Endothelial cell of umbilical vein (primary cell): ENCODE measurements at regions not wholly inside any gene's neighbourhood (a gene's known extent, or its start where the extent isn't known, plus 50 kb on each side); places are given as distances from the start of the nearest gene placed in this dataset.
A peak's percentile ranks its signal among the peaks of the same experiment; 100 is the strongest.

Experiments used
- BruUV-seq: library from RNA; stranded (reverse); fragments of 400-500 nt; replicated peaks from 2 replicates; lab custom pipeline; 2021; lab: Mats Ljungman, UMichigan
- CTCF ChIA-PET: fragments of 300-600, 350-600 bp; sonication (Branson Sonifier 250); formaldehyde crosslinking; loops from one replicate; lab custom pipeline; 2021; ENCODE audit warnings: antibody characterized with exemption, inconsistent platforms; lab: Charles Lee
- POLR2A ChIA-PET: fragments of 300-600, 350-600 bp; sonication (Branson Sonifier 250); formaldehyde crosslinking; loops from one replicate; lab custom pipeline; 2021; ENCODE audit warnings: antibody characterized with exemption, inconsistent platforms; lab: Charles Lee
- DNase-seq: peaks from one replicate; pipeline ENCODE4 v3.0.0-alpha.2; 2011; ENCODE audit warnings: low read depth, low spot score
- FAIRE-seq: peaks from 2 replicates; lab custom pipeline; 2011; peaks lifted over from hg19 to GRCh38; lab: Jason Lieb, UNC
- H2AFZ ChIP-seq: 2 replicates; pipeline ENCODE4 v1.6.0; 2012; ENCODE audit warnings: low read depth, low read length, control low read depth, inconsistent platforms
- H3K27ac ChIP-seq: 2 replicates; pipeline ENCODE4 v1.5.1; 2011; ENCODE audit warnings: low read depth, mild to moderate bottlenecking, control low read depth, low read length, moderate library complexity; ENCODE audit not compliant: insufficient read depth
- H3K27me3 ChIP-seq, 2 experiments: 2 replicates each; pipeline versions ENCODE4 v1.6.0 to v1.6.1; 2011; ENCODE audit warnings: low read length in 2 of 2, mixed read lengths in 1 of 2; ENCODE audit not compliant: control insufficient read depth in 2 of 2, insufficient read depth in 2 of 2
- H3K36me3 ChIP-seq, 2 experiments: 2 replicates in 1 of 2; 3 replicates in 1 of 2; pipeline ENCODE4 v1.5.1; 2011; ENCODE audit warnings: low read length in 2 of 2, mild to moderate bottlenecking in 1 of 2, moderate library complexity in 1 of 2; ENCODE audit not compliant: control insufficient read depth in 2 of 2, insufficient read depth in 2 of 2; ENCODE audit errors: extremely low read depth in 1 of 2
- H3K4me1 ChIP-seq: 3 replicates; pipeline ENCODE4 v1.5.1; 2011; ENCODE audit warnings: mild to moderate bottlenecking, low read length; ENCODE audit not compliant: control insufficient read depth, insufficient read depth; ENCODE audit errors: extremely low read depth
- H3K4me2 ChIP-seq: 2 replicates; pipeline ENCODE4 v1.6.1; 2011; ENCODE audit warnings: low read length, control low read depth, mixed read lengths; ENCODE audit not compliant: insufficient read depth
- H3K4me3 ChIP-seq, 3 experiments: fragments of 200-600 bp in 1 of 3; sonication (generic), shearing (Covaris generic) in 1 of 3; replicated peaks in 1 of 3; 2 replicates each; pipeline ENCODE4 v1.5.1; 2011 to 2016; ENCODE audit warnings: control low read depth in 3 of 3, low read length in 3 of 3, mild to moderate bottlenecking in 2 of 3, inconsistent platforms in 1 of 3, low read depth in 1 of 3, moderate library complexity in 1 of 3; ENCODE audit not compliant: insufficient read depth in 1 of 3
- H3K79me2 ChIP-seq: 2 replicates; pipeline ENCODE4 v1.6.0; 2012; ENCODE audit warnings: low read length, inconsistent platforms; ENCODE audit not compliant: control insufficient read depth, insufficient read depth
- H3K9ac ChIP-seq: replicated peaks from 2 replicates; pipeline ENCODE3; 2011; ENCODE audit warnings: low read length, control low read depth; ENCODE audit not compliant: insufficient read depth; ENCODE audit errors: extremely low read depth
- H3K9me1 ChIP-seq: replicated peaks from 3 replicates; pipeline ENCODE4 v1.6.0; 2011; ENCODE audit warnings: mild to moderate bottlenecking, low read length; ENCODE audit not compliant: control insufficient read depth, insufficient read depth; ENCODE audit errors: extremely low read depth
- H3K9me3 ChIP-seq: replicated peaks from 2 replicates; pipeline ENCODE4 v1.5.1; 2012; ENCODE audit warnings: low read length, inconsistent platforms; ENCODE audit not compliant: control insufficient read depth, insufficient read depth
- H4K20me1 ChIP-seq: replicated peaks from 2 replicates; pipeline ENCODE3; 2011; ENCODE audit warnings: mild to moderate bottlenecking, low read length; ENCODE audit not compliant: control insufficient read depth, insufficient read depth; ENCODE audit errors: extremely low read depth
- EZH2 ChIP-seq: IDR thresholded peaks from 2 replicates; pipeline ENCODE4 v1.6.1; 2012; ENCODE audit warnings: borderline replicate concordance, low read depth, mild to moderate bottlenecking, moderate library complexity, low read length, inconsistent platforms; ENCODE audit not compliant: severe bottlenecking
- FOS ChIP-seq: IDR thresholded peaks from 2 replicates; pipeline ENCODE4 v1.6.1; 2011; ENCODE audit warnings: mild to moderate bottlenecking, low read length, moderate library complexity, borderline replicate concordance; ENCODE audit not compliant: insufficient read depth
- GATA2 ChIP-seq: IDR thresholded peaks from 2 replicates; pipeline ENCODE4 v1.7.0; 2011; ENCODE audit warnings: low read depth, mild to moderate bottlenecking, moderate library complexity, mixed read lengths, low read length; ENCODE audit not compliant: insufficient read length, insufficient read depth
- JUN ChIP-seq: IDR thresholded peaks from 2 replicates; pipeline ENCODE4 v1.6.1; 2011; ENCODE audit warnings: borderline replicate concordance, low read depth; ENCODE audit not compliant: insufficient read length, insufficient read depth
- MYC ChIP-seq: IDR thresholded peaks from one replicate; pipeline ENCODE4 v1.6.1; 2011; ENCODE audit warnings: mild to moderate bottlenecking, low read depth, low read length
- POLR2A ChIP-seq: IDR thresholded peaks from 2 replicates; pipeline ENCODE4 v1.6.1; 2012; ENCODE audit warnings: low read depth, mild to moderate bottlenecking, control low read depth, low read length
- POLR2AphosphoS5 ChIP-seq: IDR thresholded peaks from 2 replicates; pipeline ENCODE4 v1.6.1; 2012; ENCODE audit warnings: low read depth, mild to moderate bottlenecking, control low read depth, low read length, moderate library complexity; ENCODE audit not compliant: insufficient read depth
- dilution Hi-C: fragments of 300-500 bp; cut with MboI; formaldehyde crosslinking; loops from one replicate; pipeline ENCODE4 v1.15.0; 2019; ENCODE audit warnings: low sequenced_read_pairs; ENCODE audit not compliant: extremely low pct_ligation_motif_present
- intact Hi-C: fragments of 100-400 bp; cut with micrococcal nuclease; formaldehyde crosslinking; loops from one replicate; pipeline ENCODE4 v1.10.0; 2022
- TF ChIP-seq, protein P1 (sequence below), 2 donors: IDR thresholded peaks; 1 replicate in 1 of 2; 2 replicates in 1 of 2; pipeline ENCODE4 v1.5.1; 2011; ENCODE audit warnings: low read length in 2 of 2, mild to moderate bottlenecking in 2 of 2, moderate library complexity in 2 of 2, control low read depth in 1 of 2, inconsistent platforms in 1 of 2, low read depth in 1 of 2; ENCODE audit not compliant: insufficient read depth in 1 of 2; ENCODE audit errors: extremely low read depth in 1 of 2
- TF ChIP-seq, protein P2 (sequence below): IDR thresholded peaks from 2 replicates; pipeline ENCODE4 v1.6.1; 2011; ENCODE audit not compliant: insufficient read depth, insufficient read length

DNA sequence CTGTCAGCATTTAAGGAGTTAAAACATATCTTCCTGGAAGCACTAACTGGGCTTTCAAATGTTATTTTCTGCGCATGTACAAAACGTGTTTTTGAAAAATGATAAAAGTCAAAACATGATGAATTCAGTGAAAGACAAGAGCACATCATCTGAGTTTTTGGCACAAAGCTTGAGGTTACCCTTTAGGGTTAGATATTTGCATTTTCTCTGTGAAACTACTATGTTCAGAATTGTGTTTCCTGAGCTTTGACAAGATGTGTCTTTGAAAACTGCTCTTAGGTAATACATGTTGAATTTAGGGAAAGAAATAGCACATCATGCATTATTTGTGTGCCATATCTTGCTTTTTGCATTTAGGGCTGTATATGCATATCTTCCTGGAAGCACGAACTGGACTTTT, 79.0 kb downstream of the ASCL4 start:
- H2AFZ ChIP-seq: no peak overlapping the region
- H3K27ac ChIP-seq: no peak overlapping the region
- no peak overlapping the region for H3K4me2 ChIP-seq
- intact Hi-C loops (no loop called here), dilution Hi-C loops (no loop called here)
- no peaks in the 10 kb centered on the region for H3K27me3 ChIP-seq
- no peaks in the 10 kb centered on the region for H3K4me1 ChIP-seq
- no peaks in the 10 kb centered on the region for H3K9me1 ChIP-seq
- H3K36me3 ChIP-seq: no peaks in the 10 kb centered on the region
- CTCF ChIA-PET: no interaction called here
- no peaks in the 10 kb centered on the region for H3K9me3 ChIP-seq
- FAIRE-seq (peak; percentile 4), DNase-seq (no peak)
- no TSS peak for BruUV-seq
- no peak overlapping the region for H3K4me3 ChIP-seq
- no peak overlapping the region for H3K9ac ChIP-seq
- TF ChIP-seq GATA2 (no peak), POLR2A (no peak), MYC (no peak), POLR2AphosphoS5 (no peak), JUN (no peak), EZH2 (no peak), FOS (no peak)
- TF ChIP-seq, protein P1, sequence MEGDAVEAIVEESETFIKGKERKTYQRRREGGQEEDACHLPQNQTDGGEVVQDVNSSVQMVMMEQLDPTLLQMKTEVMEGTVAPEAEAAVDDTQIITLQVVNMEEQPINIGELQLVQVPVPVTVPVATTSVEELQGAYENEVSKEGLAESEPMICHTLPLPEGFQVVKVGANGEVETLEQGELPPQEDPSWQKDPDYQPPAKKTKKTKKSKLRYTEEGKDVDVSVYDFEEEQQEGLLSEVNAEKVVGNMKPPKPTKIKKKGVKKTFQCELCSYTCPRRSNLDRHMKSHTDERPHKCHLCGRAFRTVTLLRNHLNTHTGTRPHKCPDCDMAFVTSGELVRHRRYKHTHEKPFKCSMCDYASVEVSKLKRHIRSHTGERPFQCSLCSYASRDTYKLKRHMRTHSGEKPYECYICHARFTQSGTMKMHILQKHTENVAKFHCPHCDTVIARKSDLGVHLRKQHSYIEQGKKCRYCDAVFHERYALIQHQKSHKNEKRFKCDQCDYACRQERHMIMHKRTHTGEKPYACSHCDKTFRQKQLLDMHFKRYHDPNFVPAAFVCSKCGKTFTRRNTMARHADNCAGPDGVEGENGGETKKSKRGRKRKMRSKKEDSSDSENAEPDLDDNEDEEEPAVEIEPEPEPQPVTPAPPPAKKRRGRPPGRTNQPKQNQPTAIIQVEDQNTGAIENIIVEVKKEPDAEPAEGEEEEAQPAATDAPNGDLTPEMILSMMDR (IDR thresholded peaks at IDR 0.05; ENCODE audit: extremely low read depth in 1 of 2, insufficient read depth in 1 of 2, low read depth in 1 of 2, low read length in 2 of 2): no peak
- TF ChIP-seq, protein P2, sequence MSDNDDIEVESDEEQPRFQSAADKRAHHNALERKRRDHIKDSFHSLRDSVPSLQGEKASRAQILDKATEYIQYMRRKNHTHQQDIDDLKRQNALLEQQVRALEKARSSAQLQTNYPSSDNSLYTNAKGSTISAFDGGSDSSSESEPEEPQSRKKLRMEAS: no peak
- POLR2A ChIA-PET: no interaction called here
- H4K20me1 ChIP-seq: no peaks in the 10 kb centered on the region
- no peaks in the 10 kb centered on the region for H3K79me2 ChIP-seq
